NCI-H748 (cell line): ENCODE measurements at regions not wholly inside any gene's neighbourhood (a gene's known extent, or its start where the extent isn't known, plus 50 kb on each side); places are given as distances from the start of the nearest gene placed in this dataset.
"Not testable (repeated sequence)": the region's sequence is repeated elsewhere in the genome, so short reads cannot be mapped to it uniquely, and the experiment has no call there.

ENCODE experiments used
- DNase-seq: peaks from one replicate; lab custom pipeline; 2025; ENCODE audit not compliant: unreplicated experiment; lab: John Stamatoyannopoulos, UW

- no peak for DNase-seq
Measured at GRCh38 chr6:168255283-168255881, 64.2 kb downstream of the DACT2 start.

DNA sequence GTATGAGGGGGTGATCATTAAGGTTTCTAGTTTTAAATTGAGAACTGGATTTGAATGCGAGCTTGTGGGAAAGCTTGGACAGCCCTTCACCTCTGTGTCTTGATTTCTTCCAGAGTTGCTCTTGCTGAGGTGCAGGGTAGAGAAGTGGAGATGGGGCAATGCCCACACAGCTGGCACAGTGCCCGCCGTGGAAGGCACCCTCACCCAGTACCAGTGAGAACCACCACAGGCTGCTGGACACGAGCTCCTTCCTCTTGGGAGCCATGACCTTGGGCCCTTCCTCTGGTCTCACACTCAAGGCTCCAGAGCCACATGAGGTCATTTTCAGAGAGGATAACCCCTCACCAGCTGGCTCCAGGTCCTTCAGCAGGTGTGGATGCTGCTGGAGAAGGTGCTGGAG is 67.3 kb downstream of the DACT2 start:
- DNase-seq, result no peak

DNA sequence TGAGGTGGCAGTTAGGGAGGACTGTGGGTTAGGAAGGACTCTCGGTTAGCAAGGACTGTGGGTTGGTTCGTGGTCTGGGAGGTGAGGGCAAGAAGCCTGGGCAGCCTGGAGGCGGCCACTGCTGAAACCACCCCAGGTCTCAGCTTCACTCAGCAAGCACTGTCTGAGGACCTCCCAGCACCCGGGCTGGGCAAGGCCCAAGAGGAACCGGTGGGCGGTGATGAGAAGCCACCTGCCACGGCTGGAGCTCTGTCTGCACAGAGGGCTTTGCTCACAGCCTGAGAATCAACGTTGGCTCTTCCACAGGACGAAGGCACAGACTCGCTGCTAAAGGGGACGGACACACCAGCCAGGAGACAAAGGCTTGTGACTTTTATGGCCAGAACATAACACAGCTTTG is 69.3 kb downstream of the DACT2 start:
- DNase-seq, result no peak

DNA sequence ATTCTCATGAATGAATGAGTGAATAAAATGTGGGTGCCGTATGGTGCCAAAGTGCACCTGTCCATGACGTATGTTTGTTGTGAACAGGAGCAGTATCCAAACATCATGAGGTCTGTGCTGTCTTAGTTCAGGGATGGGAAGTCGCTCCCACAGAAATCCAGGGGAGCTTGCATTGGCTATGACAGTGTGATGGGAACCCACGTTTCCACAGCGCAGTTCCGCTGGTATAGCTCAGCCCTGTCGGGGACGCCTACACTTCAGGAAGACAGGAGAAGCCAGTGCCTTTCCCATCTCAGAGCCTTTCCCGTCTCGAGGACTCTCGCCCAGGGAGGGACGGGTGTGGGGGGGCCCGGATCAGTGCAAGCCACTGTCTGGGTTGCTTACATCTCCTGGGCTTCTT is 69.8 kb downstream of the DACT2 start:
- no peak for DNase-seq

- no peak for DNase-seq
Measured at GRCh38 chr6:168248148-168248620, 71.4 kb downstream of the DACT2 start.

GRCh38 chr6:168247443-168248147 is 72.0 kb downstream of the DACT2 start:
- DNase-seq, result peak; percentile 98

- DNase-seq, result peak; percentile 13
Measured at GRCh38 chr6:168244961-168245551, 74.5 kb downstream of the DACT2 start.

- no peak for DNase-seq
Measured at GRCh38 chr6:168243812-168244376, 75.7 kb downstream of the DACT2 start.

DNA sequence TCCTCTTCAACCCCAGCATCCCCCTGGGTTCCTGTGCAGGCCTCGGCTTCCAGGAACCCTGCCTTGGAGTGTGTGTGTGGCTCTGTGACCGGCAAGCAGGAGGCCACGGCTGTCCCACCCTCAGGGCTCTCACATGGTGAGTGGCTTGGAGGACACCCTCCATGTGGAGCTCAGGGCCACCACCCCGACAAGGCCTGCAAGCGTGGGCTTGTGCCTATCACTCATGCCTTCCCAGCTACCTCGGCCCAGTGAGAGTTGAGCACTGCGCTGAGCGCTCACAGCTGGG is 76.7 kb downstream of the DACT2 start:
- DNase-seq, result no peak

DNA sequence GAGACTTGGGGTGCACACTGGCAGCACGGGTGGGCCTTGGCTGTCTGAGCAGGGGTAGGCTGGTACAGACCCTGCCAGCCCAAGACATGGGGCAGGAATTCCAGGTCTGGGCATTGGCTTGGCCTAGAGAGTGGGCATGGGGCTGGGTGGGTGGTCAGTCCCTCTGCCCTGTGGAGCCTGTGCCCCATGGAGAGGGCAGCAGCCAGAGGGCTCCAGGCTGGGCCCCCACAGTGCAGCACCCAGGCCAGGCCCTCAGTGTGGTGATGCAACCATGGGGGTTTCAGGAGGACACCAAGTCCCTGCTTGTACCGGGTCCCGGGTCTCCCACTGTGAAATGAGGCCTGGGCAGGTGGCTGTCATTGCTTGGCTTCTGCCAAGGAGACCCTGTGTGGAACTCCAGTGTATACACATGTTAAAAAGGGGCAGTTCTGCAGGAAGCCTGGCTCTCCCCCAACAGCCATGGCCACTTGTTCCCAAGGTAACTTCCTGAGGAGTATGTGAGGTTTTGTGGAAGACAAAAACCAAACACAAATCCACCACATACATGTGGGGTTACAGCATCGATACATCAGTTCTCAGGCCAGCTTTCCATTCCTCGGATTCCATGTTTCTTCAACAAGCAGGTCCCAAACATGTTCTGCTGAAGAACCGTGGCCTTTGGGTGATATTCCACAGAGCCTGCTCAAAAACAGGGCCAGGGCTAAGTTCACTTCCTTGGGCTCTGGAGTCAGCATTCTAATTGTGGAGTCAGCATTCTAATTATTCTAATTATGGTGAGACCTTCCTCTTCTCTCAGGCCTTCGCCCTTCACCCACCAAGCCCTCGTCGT is 77.3 kb downstream of the DACT2 start:
- no peak for DNase-seq

DNA sequence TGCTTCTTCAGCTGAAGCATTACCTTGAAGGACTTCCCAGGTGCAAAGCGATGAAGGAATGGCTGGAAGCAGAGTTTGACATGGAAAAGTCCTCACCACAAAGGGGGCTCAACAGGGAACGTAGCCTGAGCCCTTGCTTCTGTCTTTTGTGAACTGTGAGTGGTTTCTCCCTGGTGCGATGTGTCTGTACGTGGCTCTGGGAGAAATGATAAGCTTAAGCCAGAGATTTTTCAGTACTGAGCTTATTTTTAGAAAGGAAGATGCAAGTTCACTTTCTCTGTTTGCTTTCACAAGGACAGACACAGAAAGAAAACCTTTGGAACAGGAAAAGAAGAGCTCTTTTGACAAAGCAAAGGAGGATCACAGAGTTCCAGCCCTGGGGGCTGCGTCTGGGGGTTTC is 79.4 kb downstream of the DACT2 start:
- DNase-seq, result no peak

GRCh38 chr6:168239044-168239773 is 80.4 kb downstream of the DACT2 start:
- DNase-seq, result no peak

GRCh38 chr6:168238159-168238909 is 81.2 kb downstream of the DACT2 start:
- DNase-seq, result no peak

GRCh38 chr6:168233875-168234213 is 85.7 kb downstream of the DACT2 start:
- DNase-seq, result not testable (repeated sequence)

GRCh38 chr6:168232989-168233874 is 86.3 kb downstream of the DACT2 start:
- no peak for DNase-seq

DNA sequence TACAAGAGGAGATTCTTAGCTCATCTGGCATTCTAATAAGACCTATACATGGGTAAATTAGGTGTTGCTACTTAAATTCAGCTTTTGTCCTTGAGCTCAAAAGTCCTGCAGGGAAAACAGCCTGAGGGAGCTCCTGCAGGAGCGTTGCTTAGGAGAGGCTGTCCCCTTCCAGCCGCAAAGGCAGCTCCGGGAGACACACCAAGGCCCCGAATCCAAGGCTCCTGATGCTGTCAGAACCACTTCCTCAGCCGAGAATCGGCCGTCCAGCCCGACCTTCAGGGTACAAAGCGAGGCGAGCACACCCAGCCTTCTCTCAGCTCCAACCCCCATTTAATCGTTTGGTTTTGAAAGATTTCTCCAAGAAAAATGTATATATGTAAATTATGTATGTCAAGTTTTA is 87.0 kb downstream of the DACT2 start:
- no peak for DNase-seq

GRCh38 chr6:168232062-168232461 is 87.5 kb downstream of the DACT2 start:
- no peak for DNase-seq

DNA sequence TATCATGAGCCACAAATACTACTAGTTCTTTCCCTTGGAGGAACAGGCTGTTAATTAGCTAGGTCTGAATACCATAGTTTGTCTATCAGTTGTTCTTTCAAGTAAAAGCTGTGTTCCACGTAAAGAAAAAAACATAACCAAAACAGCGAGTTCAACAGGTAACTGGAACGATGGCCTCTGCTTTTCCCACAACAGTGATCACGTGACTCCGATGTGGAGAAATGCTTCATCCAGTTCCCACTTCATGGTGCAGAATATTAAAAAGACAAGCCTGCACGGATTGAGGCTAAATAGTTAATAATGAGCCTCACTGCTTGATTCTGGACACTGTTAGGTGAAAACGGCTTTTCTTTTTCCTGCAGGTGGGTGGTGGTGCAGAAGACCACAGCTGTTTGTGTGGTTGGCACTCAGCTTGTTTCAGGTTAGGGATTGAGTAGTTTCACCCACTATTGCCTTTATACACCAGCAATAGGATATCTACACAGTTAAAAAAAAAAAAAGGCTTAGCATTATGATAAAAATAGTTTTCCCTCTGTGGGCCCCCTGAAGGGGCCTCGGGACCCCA is 88.1 kb downstream of the DACT2 start:
- DNase-seq, result no peak

- DNase-seq, result no peak
Measured at GRCh38 chr6:168229368-168229752, 90.2 kb downstream of the DACT2 start.
